B cell (primary cell): ENCODE measurements at regions not wholly inside any gene's neighbourhood (a gene's known extent, or its start where the extent isn't known, plus 50 kb on each side); places are given as distances from the start of the nearest gene placed in this dataset.

Experiments
- ATAC-seq: fragments of 200-7000 bp; cut with Tn5 transposase; one replicate; pipeline ENCODE4 v1.10.0; 2021; ENCODE audit warnings: low read depth, mild to moderate bottlenecking, moderate number of reproducible peaks, moderate library complexity
- CTCF ChIA-PET: fragments of 350-600 bp; sonication (Branson Sonifier 250); formaldehyde crosslinking; loops from one replicate; lab custom pipeline; 2021; ENCODE audit warnings: antibody characterized with exemption, inconsistent platforms; lab: Charles Lee
- POLR2A ChIA-PET: fragments of 350-600 bp; sonication (Branson Sonifier 250); formaldehyde crosslinking; loops from one replicate; lab custom pipeline; 2021; ENCODE audit warnings: antibody characterized with exemption; lab: Charles Lee
- DNase-seq: peaks from one replicate; pipeline ENCODE4 v3.0.0; 2013
- H2AFZ ChIP-seq: 2 replicates; pipeline ENCODE4 v1.6.1; 2012; ENCODE audit warnings: mild to moderate bottlenecking, low read depth, low read length; ENCODE audit not compliant: insufficient read depth, poor library complexity, severe bottlenecking
- H3K27ac ChIP-seq, 2 donors: 1 replicate in 1 of 2; 2 replicates in 1 of 2; pipeline ENCODE4 v1.5.1; 2012 to 2013; ENCODE audit warnings: low read length in 2 of 2, mild to moderate bottlenecking in 2 of 2, moderate library complexity in 1 of 2
- H3K27me3 ChIP-seq, 4 experiments: fragments of 200-600 bp in 1 of 4; sonication (generic) in 1 of 4; replicated peaks in 1 of 4; 1 replicate in 2 of 4; 2 replicates in 2 of 4; pipeline versions ENCODE4 v1.6.1 to v1.7.0; 2013 to 2016; ENCODE audit warnings: low read length in 3 of 4, mild to moderate bottlenecking in 2 of 4, mixed read lengths in 1 of 4, moderate library complexity in 1 of 4; ENCODE audit not compliant: insufficient read depth in 4 of 4, control insufficient read depth in 3 of 4; ENCODE audit errors: control extremely low read depth in 1 of 4
- H3K36me3 ChIP-seq, 2 experiments: replicated peaks in 1 of 2; 1 replicate in 1 of 2; 2 replicates in 1 of 2; pipeline versions ENCODE4 v1.6.1 to v1.7.1; 2013; ENCODE audit warnings: low read length in 1 of 2; ENCODE audit not compliant: insufficient read depth in 2 of 2, control insufficient read depth in 1 of 2; ENCODE audit errors: control extremely low read depth in 1 of 2, extremely low read depth in 1 of 2
- H3K4me1 ChIP-seq, 2 donors: fragments of 200-600 bp in 1 of 2; sonication (generic) in 1 of 2; 1 replicate in 1 of 2; 2 replicates in 1 of 2; pipeline versions ENCODE4 v1.5.1 to v1.6.1; 2013 to 2017; ENCODE audit warnings: low read length in 2 of 2; ENCODE audit not compliant: control insufficient read depth in 2 of 2, insufficient read depth in 2 of 2
- H3K4me2 ChIP-seq: replicated peaks from 2 replicates; pipeline ENCODE3; 2012; ENCODE audit warnings: mild to moderate bottlenecking, low read depth, low read length; ENCODE audit not compliant: poor library complexity, severe bottlenecking
- H3K4me3 ChIP-seq, 5 experiments: fragments of 200-600 bp in 1 of 5; sonication (generic) in 1 of 5; 1 replicate in 3 of 5; 2 replicates in 2 of 5; pipeline versions ENCODE4 v1.5.1 to v1.7.0; 2011 to 2016; ENCODE audit warnings: low read length in 4 of 5, mild to moderate bottlenecking in 4 of 5, low read depth in 2 of 5, control low read depth in 1 of 5, moderate library complexity in 1 of 5; ENCODE audit not compliant: insufficient read depth in 1 of 5; ENCODE audit errors: control extremely low read depth in 1 of 5, extremely low read depth in 1 of 5
- H3K79me2 ChIP-seq: fragments of 200-600 bp; sonication (generic); one replicate; pipeline ENCODE4 v1.6.0; 2016; ENCODE audit warnings: low read length; ENCODE audit not compliant: control insufficient read depth, insufficient read depth
- H3K9ac ChIP-seq: fragments of 200-600 bp; sonication (generic); 2 replicates; pipeline ENCODE4 v1.6.1; 2017; ENCODE audit warnings: mild to moderate bottlenecking, low read length, moderate library complexity
- H3K9me3 ChIP-seq, 3 donors: one replicate each; pipeline versions ENCODE4 v1.6.1 to v1.7.1; 2013; ENCODE audit warnings: low read length in 2 of 3; ENCODE audit not compliant: control insufficient read depth in 2 of 3, insufficient read depth in 1 of 3; ENCODE audit errors: control extremely low read depth in 1 of 3
- H4K20me1 ChIP-seq: 2 replicates; pipeline ENCODE4 v1.6.0; 2012; ENCODE audit warnings: mild to moderate bottlenecking, low read length; ENCODE audit not compliant: insufficient read depth, control insufficient read depth, poor library complexity, severe bottlenecking
- H3K27ac Mint-ChIP-seq: one replicate; pipeline ENCODE4 v1.8.0; 2021; ENCODE audit warnings: mixed read lengths
- H3K27me3 Mint-ChIP-seq: one replicate; pipeline ENCODE4 v1.8.0; 2021; ENCODE audit warnings: mixed read lengths
- H3K4me1 Mint-ChIP-seq: one replicate; pipeline ENCODE4 v1.8.0; 2021; ENCODE audit warnings: mixed read lengths
- H3K4me3 Mint-ChIP-seq: one replicate; pipeline ENCODE4 v1.8.0; 2021; ENCODE audit warnings: mixed read lengths
- H3K9me3 Mint-ChIP-seq: one replicate; pipeline ENCODE4 v1.8.0; 2022; ENCODE audit warnings: mixed read lengths; ENCODE audit not compliant: insufficient read depth
- EZH2 ChIP-seq: IDR thresholded peaks from 2 replicates; pipeline ENCODE4 v1.6.1; 2012; ENCODE audit warnings: borderline replicate concordance, low read depth, mild to moderate bottlenecking, moderate library complexity, low read length; ENCODE audit not compliant: insufficient read depth, poor library complexity, severe bottlenecking
- WGBS: methylation state at CpG from one replicate; pipeline ENCODE4 v1.1.5; 2013; ENCODE audit warnings: missing lambda C conversion rate; ENCODE audit not compliant: insufficient coverage; 5-methylcytosine and 5-hydroxymethylcytosine counted together
- intact Hi-C: fragments of 100-400 bp; cut with micrococcal nuclease; formaldehyde crosslinking; loops from one replicate; pipeline ENCODE4 v1.10.0; 2022
- TF ChIP-seq, protein P1 (sequence below): fragments of 200-600 bp; IDR thresholded peaks from one replicate; pipeline ENCODE4 v1.8.0; 2022; ENCODE audit warnings: antibody characterized with exemption, mild to moderate bottlenecking

DNA sequence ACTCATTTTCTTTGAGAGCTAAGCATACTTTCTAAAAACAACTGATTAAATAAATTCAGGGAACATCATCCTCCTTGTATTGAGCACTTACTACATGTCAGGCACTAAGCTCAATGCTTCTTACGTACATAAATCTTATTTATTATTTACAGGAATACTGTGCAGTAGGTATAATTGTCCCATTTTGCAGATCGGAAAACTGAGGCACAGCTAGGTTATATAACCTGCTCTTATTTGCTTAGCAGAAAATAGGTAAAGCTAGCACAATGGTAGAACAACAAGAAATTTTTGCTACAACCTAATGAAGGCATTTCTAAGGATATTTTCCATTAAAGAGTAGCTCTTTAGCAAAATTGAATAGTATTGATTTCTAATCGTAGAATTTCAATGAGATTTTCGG, 168.7 kb upstream of the KCNJ16 start:
- TF ChIP-seq, protein P1, sequence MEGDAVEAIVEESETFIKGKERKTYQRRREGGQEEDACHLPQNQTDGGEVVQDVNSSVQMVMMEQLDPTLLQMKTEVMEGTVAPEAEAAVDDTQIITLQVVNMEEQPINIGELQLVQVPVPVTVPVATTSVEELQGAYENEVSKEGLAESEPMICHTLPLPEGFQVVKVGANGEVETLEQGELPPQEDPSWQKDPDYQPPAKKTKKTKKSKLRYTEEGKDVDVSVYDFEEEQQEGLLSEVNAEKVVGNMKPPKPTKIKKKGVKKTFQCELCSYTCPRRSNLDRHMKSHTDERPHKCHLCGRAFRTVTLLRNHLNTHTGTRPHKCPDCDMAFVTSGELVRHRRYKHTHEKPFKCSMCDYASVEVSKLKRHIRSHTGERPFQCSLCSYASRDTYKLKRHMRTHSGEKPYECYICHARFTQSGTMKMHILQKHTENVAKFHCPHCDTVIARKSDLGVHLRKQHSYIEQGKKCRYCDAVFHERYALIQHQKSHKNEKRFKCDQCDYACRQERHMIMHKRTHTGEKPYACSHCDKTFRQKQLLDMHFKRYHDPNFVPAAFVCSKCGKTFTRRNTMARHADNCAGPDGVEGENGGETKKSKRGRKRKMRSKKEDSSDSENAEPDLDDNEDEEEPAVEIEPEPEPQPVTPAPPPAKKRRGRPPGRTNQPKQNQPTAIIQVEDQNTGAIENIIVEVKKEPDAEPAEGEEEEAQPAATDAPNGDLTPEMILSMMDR: no peak
- no peak for TF ChIP-seq EZH2
- H3K27me3 Mint-ChIP-seq: no peaks in the 10 kb centered on the region

DNA sequence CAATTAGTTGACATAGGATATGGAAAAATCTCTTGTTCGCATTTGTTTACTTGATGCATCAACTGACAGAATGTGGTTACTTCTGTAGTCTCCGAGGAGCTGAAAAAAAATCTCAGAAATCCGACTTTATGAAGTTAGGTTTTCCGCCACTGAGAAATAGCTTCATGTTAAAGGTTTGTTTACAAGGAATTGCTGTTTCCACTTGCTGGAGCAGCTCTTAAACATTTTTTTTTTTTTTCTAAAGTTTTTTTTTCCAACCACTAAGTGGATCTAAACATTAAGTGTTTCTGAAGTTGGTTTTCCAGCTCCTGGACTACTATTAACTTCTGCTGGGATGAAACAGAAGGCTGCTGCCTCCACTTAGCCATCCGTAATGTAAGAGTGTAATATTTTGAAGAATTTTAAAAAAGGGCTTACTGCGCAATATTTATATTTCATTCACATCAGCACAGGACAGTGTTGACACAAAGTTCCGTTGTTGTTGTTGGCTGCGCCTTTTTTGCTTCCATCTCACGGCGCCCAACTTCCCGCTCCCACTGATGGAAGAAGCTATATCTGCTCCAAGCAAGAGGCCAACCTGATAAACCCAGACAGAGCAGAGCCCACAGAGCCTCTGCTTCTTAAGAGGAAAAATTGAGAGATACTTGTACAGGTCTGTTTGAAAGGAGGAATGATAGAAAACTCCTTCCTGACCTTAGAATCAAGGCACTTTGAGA, 167.7 kb upstream of the KCNJ16 start:
- ATAC-seq (no peak), DNase-seq (no peak)
- H3K4me3 ChIP-seq: no peak overlapping the region
- ChIA-PET POLR2A (no interaction called here), CTCF (no interaction called here)
- no peak overlapping the region for H3K4me2 ChIP-seq
- Mint-ChIP-seq H3K4me3 (no peak overlapping the region), H3K27ac (no peak overlapping the region), H3K27me3 (no peaks in the 10 kb centered on the region), H3K4me1 (no peaks in the 10 kb centered on the region), H3K9me3 (no peaks in the 10 kb centered on the region)
- H3K9ac ChIP-seq: no peak overlapping the region
- no peak overlapping the region for H2AFZ ChIP-seq
- intact Hi-C loops: no loop called here
- TF ChIP-seq EZH2: no peak
- TF ChIP-seq, protein P1: no peak
- H3K36me3 ChIP-seq: no peaks in the 10 kb centered on the region
- 100% methylated on average over 5 of the region's 11 CpGs for WGBS
- H4K20me1 ChIP-seq: no peaks in the 10 kb centered on the region
- H3K27me3 ChIP-seq: no peaks in the 10 kb centered on the region
- no peaks in the 10 kb centered on the region for H3K9me3 ChIP-seq
- H3K79me2 ChIP-seq: no peaks in the 10 kb centered on the region
- H3K4me1 ChIP-seq: no peaks in the 10 kb centered on the region
- no peak overlapping the region for H3K27ac ChIP-seq

More for the DNA sequence above, 168.7 kb upstream of the KCNJ16 start:
- Histone ChIP-seq H3K27ac (no peak overlapping the region), H3K79me2 (no peaks in the 10 kb centered on the region), H3K4me2 (no peak overlapping the region), H3K9ac (no peak overlapping the region), H3K36me3 (no peaks in the 10 kb centered on the region), H4K20me1 (no peaks in the 10 kb centered on the region), H3K9me3 (no peaks in the 10 kb centered on the region), H3K4me1 (no peaks in the 10 kb centered on the region), H3K4me3 (no peak overlapping the region), H3K27me3 (no peaks in the 10 kb centered on the region), H2AFZ (no peak overlapping the region)
- Mint-ChIP-seq H3K9me3 (no peaks in the 10 kb centered on the region), H3K27ac (no peak overlapping the region), H3K4me3 (no peak overlapping the region), H3K4me1 (no peaks in the 10 kb centered on the region)
- WGBS: 100% methylated on average over 2 of the region's 4 CpGs
- ATAC-seq: no peak
- CTCF ChIA-PET: no interaction called here
- intact Hi-C loops: no loop called here
- DNase-seq: no peak
- POLR2A ChIA-PET: no interaction called here
